GM21825 (cell line): ENCODE measurements at regions not wholly inside any gene's neighbourhood (a gene's known extent, or its start where the extent isn't known, plus 50 kb on each side); places are given as distances from the start of the nearest gene placed in this dataset.

Source experiments
- ATAC-seq: cut with Tn5 transposase; IDR thresholded peaks from one replicate; pipeline ENCODE4 v1.9.1; 2021; ENCODE audit warnings: mild to moderate bottlenecking, moderate library complexity; ENCODE audit not compliant: unreplicated experiment

- ATAC-seq, result peak; percentile 74
These were observed 55.0 kb upstream of the PRDM5 start for GRCh38 chr4:120977435-120977997.

DNA sequence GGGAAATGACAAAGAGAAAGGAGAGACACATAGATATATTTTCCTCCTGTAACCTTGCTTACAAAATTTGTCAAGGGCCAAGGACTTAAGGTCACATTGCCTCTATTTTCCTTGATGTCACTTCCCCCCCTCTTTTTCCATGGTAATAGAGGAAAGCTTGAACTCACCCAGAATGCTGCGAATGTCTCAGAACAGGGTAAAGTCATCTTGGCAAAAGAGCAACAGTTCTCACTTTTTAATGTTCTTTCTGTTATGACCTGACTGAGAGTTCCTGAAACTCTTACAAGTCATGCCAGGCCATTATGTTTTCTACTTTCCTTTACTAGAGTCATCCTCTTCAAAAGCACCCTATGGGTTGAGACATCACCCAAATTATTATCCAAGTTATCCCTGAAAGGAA lies 50.7 kb upstream of the PRDM5 start:
- no peak for ATAC-seq
